Fibroblast of lung (primary cell): ENCODE measurements at regions not wholly inside any gene's neighbourhood (a gene's known extent, or its start where the extent isn't known, plus 50 kb on each side); places are given as distances from the start of the nearest gene placed in this dataset.

Experiments
- DNase-seq, 2 donors: peaks; one replicate each; pipeline versions ENCODE4 v3.0.0 to v3.0.0-alpha.2; 2010; ENCODE audit warnings: low read depth in 2 of 2
- H2AFZ ChIP-seq: 2 replicates; pipeline ENCODE4 v1.5.1; 2012; ENCODE audit warnings: low read length, control low read depth, inconsistent platforms
- H3K27ac ChIP-seq: 2 replicates; pipeline ENCODE4 v1.5.1; 2011; ENCODE audit warnings: low read length, control low read depth; ENCODE audit not compliant: insufficient read depth
- H3K27me3 ChIP-seq: 2 replicates; pipeline ENCODE4 v1.5.1; 2011; ENCODE audit warnings: mild to moderate bottlenecking, low read length; ENCODE audit not compliant: control insufficient read depth, insufficient read depth
- H3K36me3 ChIP-seq: 2 replicates; pipeline ENCODE4 v1.5.1; 2011; ENCODE audit warnings: low read length; ENCODE audit not compliant: control insufficient read depth, insufficient read depth
- H3K4me1 ChIP-seq: 2 replicates; pipeline ENCODE4 v1.5.1; 2011; ENCODE audit warnings: low read length; ENCODE audit not compliant: control insufficient read depth, insufficient read depth; ENCODE audit errors: extremely low read depth
- H3K4me2 ChIP-seq: 2 replicates; pipeline ENCODE4 v1.5.1; 2011; ENCODE audit warnings: low read length, control low read depth; ENCODE audit not compliant: insufficient read depth; ENCODE audit errors: extremely low read depth
- H3K4me3 ChIP-seq, 4 experiments: fragments of 200-600 bp in 1 of 4; sonication (generic) in 1 of 4; replicated peaks in 1 of 4; 2 replicates each; pipeline ENCODE4 v1.5.1; 2011 to 2016; ENCODE audit warnings: low read length in 4 of 4, low read depth in 3 of 4, mild to moderate bottlenecking in 3 of 4, control low read depth in 2 of 4, inconsistent platforms in 1 of 4, mixed read lengths in 1 of 4; ENCODE audit not compliant: insufficient read depth in 1 of 4; ENCODE audit errors: control extremely low read depth in 1 of 4
- H3K79me2 ChIP-seq: 2 replicates; pipeline ENCODE4 v1.5.1; 2012; ENCODE audit warnings: mild to moderate bottlenecking, low read length, inconsistent platforms; ENCODE audit not compliant: control insufficient read depth, insufficient read depth
- H3K9ac ChIP-seq: 2 replicates; pipeline ENCODE4 v1.5.1; 2011; ENCODE audit warnings: mild to moderate bottlenecking, low read length, control low read depth; ENCODE audit not compliant: insufficient read depth
- H3K9me3 ChIP-seq: 2 replicates; pipeline ENCODE4 v1.5.1; 2012; ENCODE audit warnings: low read depth, low read length; ENCODE audit not compliant: control insufficient read depth, insufficient read depth
- H4K20me1 ChIP-seq: 2 replicates; pipeline ENCODE4 v1.5.1; 2011; ENCODE audit warnings: low read length; ENCODE audit not compliant: control insufficient read depth, insufficient read depth; ENCODE audit errors: extremely low read depth
- CTCF ChIP-seq, 2 donors: IDR thresholded peaks in 1 of 2; conservative IDR thresholded peaks in 1 of 2; 1 replicate in 1 of 2; 2 replicates in 1 of 2; pipeline ENCODE4 v1.5.1; 2011 to 2012; ENCODE audit warnings: low read length in 2 of 2, control low read depth in 1 of 2, inconsistent platforms in 1 of 2, low read depth in 1 of 2, mild to moderate bottlenecking in 1 of 2
- EZH2 ChIP-seq: IDR thresholded peaks from 2 replicates; pipeline ENCODE4 v1.5.1; 2012; ENCODE audit warnings: low read length, control low read depth, mild to moderate bottlenecking; ENCODE audit errors: missing control alignments

DNA sequence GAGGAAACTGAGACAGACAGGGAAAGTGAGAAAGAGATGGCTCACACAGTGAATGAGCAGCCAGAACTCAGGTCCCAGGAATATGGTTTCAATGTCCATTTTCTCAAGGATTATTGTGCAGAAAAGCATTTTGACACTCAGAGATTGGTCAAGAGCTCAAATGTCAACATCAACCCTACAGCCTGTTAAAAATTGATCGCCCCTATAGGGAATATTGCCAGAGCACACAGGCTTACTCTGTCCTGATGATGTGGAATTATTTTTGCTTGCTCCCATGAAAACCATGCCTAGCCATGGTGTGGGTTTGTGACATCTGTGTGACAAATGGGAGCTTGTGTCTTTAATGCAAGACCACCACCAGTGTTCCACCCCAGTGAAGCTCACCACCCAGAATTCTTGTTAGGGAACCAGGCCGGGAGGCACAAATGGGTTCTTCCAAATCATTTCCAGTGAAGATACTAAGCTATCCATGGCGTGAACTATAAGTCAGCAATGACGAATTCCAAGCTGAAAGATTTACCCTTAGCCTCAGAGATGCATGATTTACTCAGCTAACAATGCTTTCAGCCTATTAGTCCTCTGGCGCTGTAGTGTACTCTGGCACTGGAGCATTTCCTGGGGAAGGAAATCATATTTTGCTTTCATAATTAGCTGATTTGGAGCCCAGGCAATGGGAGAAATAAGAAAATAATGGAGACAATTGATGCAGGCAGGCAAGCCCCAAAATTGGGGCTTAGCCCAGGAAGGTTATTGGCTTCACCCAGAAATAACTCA lies 1188.2 kb upstream of the TMEM132C start:
- Histone ChIP-seq H3K27ac (no peak overlapping the region), H3K9me3 (no peaks in the 10 kb centered on the region), H3K79me2 (no peaks in the 10 kb centered on the region), H3K4me3 (no peak overlapping the region), H2AFZ (no peak overlapping the region), H3K36me3 (no peaks in the 10 kb centered on the region), H3K4me1 (no peaks in the 10 kb centered on the region), H3K4me2 (no peak overlapping the region), H4K20me1 (no peaks in the 10 kb centered on the region), H3K27me3 (no peaks in the 10 kb centered on the region), H3K9ac (no peak overlapping the region)
- no peak for DNase-seq
- TF ChIP-seq CTCF (conservative IDR thresholded peaks at IDR 0.05 in 1 of 2, IDR thresholded peaks at IDR 0.05 in 1 of 2; ENCODE audit: low read depth in 1 of 2, low read length in 2 of 2) (no peak), EZH2 (no peak)

GRCh38 chr12:127079636-127080035 lies 1187.3 kb upstream of the TMEM132C start:
- TF ChIP-seq CTCF (conservative IDR thresholded peaks at IDR 0.05 in 1 of 2, IDR thresholded peaks at IDR 0.05 in 1 of 2; ENCODE audit: low read depth in 1 of 2, low read length in 2 of 2): no peak
- no peak for TF ChIP-seq EZH2
- Histone ChIP-seq H3K36me3 (no peaks in the 10 kb centered on the region), H4K20me1 (no peaks in the 10 kb centered on the region), H3K4me3 (no peak overlapping the region), H3K9ac (no peak overlapping the region), H3K4me1 (no peaks in the 10 kb centered on the region), H3K79me2 (no peaks in the 10 kb centered on the region), H3K27ac (no peak overlapping the region), H3K4me2 (no peak overlapping the region), H3K9me3 (no peaks in the 10 kb centered on the region), H2AFZ (no peak overlapping the region), H3K27me3 (no peaks in the 10 kb centered on the region)
- no peak for DNase-seq

GRCh38 chr12:127081058-127081457 lies 1185.9 kb upstream of the TMEM132C start:
- no peaks in the 10 kb centered on the region for H3K4me1 ChIP-seq

More at GRCh38 chr12:127081058-127081457, 1185.9 kb upstream of the TMEM132C start:
- H4K20me1 ChIP-seq: no peaks in the 10 kb centered on the region
- H3K27ac ChIP-seq: no peak overlapping the region
- H2AFZ ChIP-seq: no peak overlapping the region
- H3K9me3 ChIP-seq: no peaks in the 10 kb centered on the region
- no peaks in the 10 kb centered on the region for H3K79me2 ChIP-seq
- no peaks in the 10 kb centered on the region for H3K27me3 ChIP-seq
- no peak overlapping the region for H3K9ac ChIP-seq
- H3K36me3 ChIP-seq: no peaks in the 10 kb centered on the region
- no peak overlapping the region for H3K4me2 ChIP-seq
- no peak for DNase-seq
- H3K4me3 ChIP-seq: no peak overlapping the region
- TF ChIP-seq EZH2: no peak
- TF ChIP-seq CTCF (conservative IDR thresholded peaks at IDR 0.05 in 1 of 2, IDR thresholded peaks at IDR 0.05 in 1 of 2; ENCODE audit: low read depth in 1 of 2, low read length in 2 of 2): no peak
